IMR-90 (cell line): ENCODE measurements at regions not wholly inside any gene's neighbourhood (a gene's known extent, or its start where the extent isn't known, plus 50 kb on each side); places are given as distances from the start of the nearest gene placed in this dataset.

Experiments
- ATAC-seq: fragments of 200-7000 bp; cut with Tn5 transposase; 2 replicates; pipeline ENCODE4 v1.9.1; 2020; ENCODE audit warnings: low read depth, mild to moderate bottlenecking, moderate library complexity
- BruUV-seq: library from RNA; stranded (reverse); fragments of 400-500 nt; replicated peaks from 2 replicates; lab custom pipeline; 2021; lab: Mats Ljungman, UMichigan
- CTCF ChIA-PET: fragments of 300-600 bp; formaldehyde crosslinking; extraction: SDS; loops from one replicate; lab custom pipeline; 2021; ENCODE audit warnings: antibody characterized with exemption; lab: Yijun Ruan, JAX
- POLR2A ChIA-PET: fragments of 300-600 bp; sonication (Branson Sonifier 250); formaldehyde crosslinking; loops from one replicate; lab custom pipeline; 2022; ENCODE audit warnings: antibody characterized with exemption; ENCODE audit not compliant: unreplicated experiment; lab: Charles Lee
- DNase-seq: peaks from one replicate; pipeline ENCODE4 v3.0.0; 2013
- H2AFZ ChIP-seq: replicated peaks from 2 replicates; pipeline ENCODE3; 2013; ENCODE audit warnings: low read length, mild to moderate bottlenecking; ENCODE audit not compliant: poor library complexity
- H2AK5ac ChIP-seq: 2 replicates; pipeline ENCODE4 v1.6.1; 2013; ENCODE audit warnings: low read depth, low read length, inconsistent platforms
- H2AK9ac ChIP-seq: replicated peaks from 2 replicates; pipeline ENCODE3; 2013; ENCODE audit warnings: mild to moderate bottlenecking, low read depth, low read length, moderate library complexity; ENCODE audit not compliant: poor library complexity
- H2BK120ac ChIP-seq: 2 replicates; pipeline ENCODE4 v1.6.1; 2013; ENCODE audit warnings: low read depth, low read length, inconsistent platforms
- H2BK15ac ChIP-seq: 3 replicates; pipeline ENCODE4 v1.6.1; 2013; ENCODE audit warnings: low read depth, low read length, inconsistent platforms
- H2BK20ac ChIP-seq: 2 replicates; pipeline ENCODE4 v1.6.1; 2013; ENCODE audit warnings: low read depth, mild to moderate bottlenecking, inconsistent platforms, low read length, moderate library complexity
- H2BK5ac ChIP-seq: 2 replicates; pipeline ENCODE4 v1.6.1; 2013; ENCODE audit warnings: mild to moderate bottlenecking, low read depth, low read length, inconsistent platforms; ENCODE audit not compliant: poor library complexity, severe bottlenecking
- H3K14ac ChIP-seq: replicated peaks from 2 replicates; pipeline ENCODE4 v1.6.1; 2013; ENCODE audit warnings: low read depth, low read length, inconsistent platforms
- H3K18ac ChIP-seq: 2 replicates; pipeline ENCODE4 v1.6.1; 2013; ENCODE audit warnings: low read depth, low read length, control low read depth
- H3K23ac ChIP-seq: 2 replicates; pipeline ENCODE4 v1.6.1; 2013; ENCODE audit warnings: low read depth, low read length, inconsistent platforms
- H3K27ac ChIP-seq: 2 replicates; pipeline ENCODE4 v1.5.1; 2013; ENCODE audit warnings: mild to moderate bottlenecking, control low read depth, low read length; ENCODE audit not compliant: insufficient read depth
- H3K27me3 ChIP-seq: 2 replicates; pipeline ENCODE4 v1.6.1; 2013; ENCODE audit warnings: low read length; ENCODE audit not compliant: control insufficient read depth, insufficient read depth
- H3K36me3 ChIP-seq: 2 replicates; pipeline ENCODE4 v1.6.1; 2013; ENCODE audit warnings: low read length, mixed read lengths; ENCODE audit not compliant: control insufficient read depth, insufficient read depth
- H3K4ac ChIP-seq: 2 replicates; pipeline ENCODE4 v1.6.1; 2013; ENCODE audit warnings: low read depth, low read length, inconsistent platforms
- H3K4me1 ChIP-seq: 2 replicates; pipeline ENCODE4 v1.6.1; 2013; ENCODE audit warnings: low read length, mixed read lengths; ENCODE audit not compliant: control insufficient read depth, insufficient read depth
- H3K4me2 ChIP-seq: 2 replicates; pipeline ENCODE4 v1.6.1; 2013; ENCODE audit warnings: low read depth, mild to moderate bottlenecking, control low read depth, low read length, moderate library complexity
- H3K4me3 ChIP-seq: 2 replicates; pipeline ENCODE4 v1.5.1; 2013; ENCODE audit warnings: low read depth, mild to moderate bottlenecking, control low read depth, low read length, moderate library complexity; ENCODE audit not compliant: insufficient read depth
- H3K56ac ChIP-seq: 2 replicates; pipeline ENCODE4 v1.6.1; 2013; ENCODE audit warnings: low read length, inconsistent platforms; ENCODE audit not compliant: insufficient read depth; ENCODE audit errors: extremely low read depth
- H3K79me1 ChIP-seq, 2 experiments: 2 replicates each; pipeline ENCODE4 v1.6.1; 2013; ENCODE audit warnings: low read length in 2 of 2, inconsistent platforms in 1 of 2, low read depth in 1 of 2
- H3K9ac ChIP-seq: 2 replicates; pipeline ENCODE4 v1.6.1; 2013; ENCODE audit warnings: low read depth, low read length, control low read depth
- H3K9me1 ChIP-seq: 2 replicates; pipeline ENCODE4 v1.6.1; 2013; ENCODE audit warnings: low read length, inconsistent platforms; ENCODE audit not compliant: insufficient read depth
- H3K9me3 ChIP-seq: 2 replicates; pipeline ENCODE4 v1.6.1; 2013; ENCODE audit warnings: low read length; ENCODE audit not compliant: control insufficient read depth, insufficient read depth
- H4K20me1 ChIP-seq: 2 replicates; pipeline ENCODE4 v1.6.1; 2013; ENCODE audit warnings: low read length, inconsistent platforms; ENCODE audit not compliant: insufficient read depth
- H4K5ac ChIP-seq: 2 replicates; pipeline ENCODE4 v1.6.1; 2013; ENCODE audit warnings: mild to moderate bottlenecking, low read depth, low read length, control low read depth
- H4K8ac ChIP-seq, 2 experiments: 2 replicates each; pipeline ENCODE4 v1.6.1; 2013; ENCODE audit warnings: low read depth in 2 of 2, low read length in 2 of 2, control low read depth in 1 of 2, inconsistent platforms in 1 of 2
- H4K91ac ChIP-seq: 2 replicates; pipeline ENCODE4 v1.6.1; 2013; ENCODE audit warnings: low read depth, low read length, inconsistent platforms; ENCODE audit not compliant: insufficient read depth
- POLR2A ChIP-seq: IDR thresholded peaks from 2 replicates; pipeline ENCODE4 v1.6.1; 2012; ENCODE audit warnings: mild to moderate bottlenecking, low read depth, low read length
- WGBS, 2 experiments: methylation state at CpG; one replicate each; pipeline versions ENCODE4 v1.1.5 to v1.1.7; 2013; ENCODE audit warnings: missing lambda C conversion rate in 2 of 2; ENCODE audit not compliant: insufficient read length in 1 of 2; ENCODE audit errors: extremely low coverage in 2 of 2; 5-methylcytosine and 5-hydroxymethylcytosine counted together
- dilution Hi-C: fragments of 300-500 bp; cut with HindIII; formaldehyde crosslinking; loops from one replicate; pipeline ENCODE4 v1.14.3; 2018; ENCODE audit warnings: low sequenced_read_pairs; ENCODE audit not compliant: unreplicated experiment
- in situ Hi-C: fragments of 300-500 bp; cut with MboI; formaldehyde crosslinking; loops from 3 replicates; pipeline ENCODE4 v1.14.3; 2019; ENCODE audit warnings: low sequenced_read_pairs, inconsistent platforms, mixed read lengths
- intact Hi-C: fragments of 100-400 bp; cut with micrococcal nuclease; formaldehyde crosslinking; loops from 2 replicates; pipeline ENCODE4 v1.10.0; 2022

- H4K8ac ChIP-seq, result no peak overlapping the region
- H2AFZ ChIP-seq, result no peak overlapping the region
- H3K36me3 ChIP-seq, result no peaks in the 10 kb centered on the region
- no peaks in the 10 kb centered on the region for H3K27me3 ChIP-seq
- CTCF ChIA-PET, result no interaction called here
- no peak overlapping the region for H3K4ac ChIP-seq
- H2AK5ac ChIP-seq, result no peak overlapping the region
- no peak overlapping the region for H3K4me2 ChIP-seq
- H3K23ac ChIP-seq, result no peak overlapping the region
- no peak overlapping the region for H2AK9ac ChIP-seq
- no peak for TF ChIP-seq POLR2A
- BruUV-seq, result no TSS peak
- no peak overlapping the region for H4K91ac ChIP-seq
- no peak overlapping the region for H3K18ac ChIP-seq
- intact Hi-C loops (no loop called here), dilution Hi-C loops (no loop called here), in situ Hi-C loops (no loop called here)
- H4K5ac ChIP-seq, result no peak overlapping the region
- no peak for DNase-seq
- 20% methylated on average over 1 of the region's 1 CpG; no CpG with 5 or more reads in 1 of the 2 experiments for WGBS, 2 experiments
- no peak overlapping the region for H3K9ac ChIP-seq
- no peak for ATAC-seq
- H4K20me1 ChIP-seq, result no peaks in the 10 kb centered on the region
- POLR2A ChIA-PET, result no interaction called here
- no peak overlapping the region for H2BK20ac ChIP-seq
- H3K14ac ChIP-seq, result no peak overlapping the region
- no peak overlapping the region for H3K4me3 ChIP-seq
- H3K9me1 ChIP-seq, result no peaks in the 10 kb centered on the region
- no peak overlapping the region for H2BK5ac ChIP-seq
- no peaks in the 10 kb centered on the region for H3K79me1 ChIP-seq
- H2BK15ac ChIP-seq, result no peak overlapping the region
- peaks cover 8% of the 10 kb centered on the region for H3K9me3 ChIP-seq
- H3K27ac ChIP-seq, result no peak overlapping the region
- H3K4me1 ChIP-seq, result no peaks in the 10 kb centered on the region
- H3K56ac ChIP-seq, result no peak overlapping the region
- no peak overlapping the region for H2BK120ac ChIP-seq
Measured at GRCh38 chr4:153974452-153974851, 185.6 kb upstream of the SFRP2 start.
